ENCODE measurements at regions not wholly inside any gene's neighbourhood (a gene's known extent, or its start where the extent isn't known, plus 50 kb on each side); places are given as distances from the start of the nearest gene placed in this dataset.

DNA sequence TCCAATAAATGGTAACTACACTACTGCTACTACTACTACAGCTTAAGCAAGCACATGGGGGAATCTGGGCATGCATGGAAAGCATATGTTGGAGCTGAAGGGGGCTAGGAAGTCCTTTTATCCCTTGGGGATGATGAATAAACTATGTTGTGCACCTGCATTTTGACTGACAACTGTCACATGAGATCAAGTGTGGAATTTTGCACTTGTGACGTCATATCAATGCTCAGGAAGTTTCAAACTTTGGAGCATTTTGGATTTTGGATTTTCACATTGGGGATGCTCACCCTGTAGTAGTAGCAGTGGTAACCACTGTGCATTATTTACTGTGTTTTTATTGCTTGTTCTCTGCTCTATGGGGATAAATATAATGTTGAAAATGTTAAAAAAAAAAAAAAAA is 100.5 kb upstream of the SMAD1 start:
- TF ChIP-seq, protein P1, sequence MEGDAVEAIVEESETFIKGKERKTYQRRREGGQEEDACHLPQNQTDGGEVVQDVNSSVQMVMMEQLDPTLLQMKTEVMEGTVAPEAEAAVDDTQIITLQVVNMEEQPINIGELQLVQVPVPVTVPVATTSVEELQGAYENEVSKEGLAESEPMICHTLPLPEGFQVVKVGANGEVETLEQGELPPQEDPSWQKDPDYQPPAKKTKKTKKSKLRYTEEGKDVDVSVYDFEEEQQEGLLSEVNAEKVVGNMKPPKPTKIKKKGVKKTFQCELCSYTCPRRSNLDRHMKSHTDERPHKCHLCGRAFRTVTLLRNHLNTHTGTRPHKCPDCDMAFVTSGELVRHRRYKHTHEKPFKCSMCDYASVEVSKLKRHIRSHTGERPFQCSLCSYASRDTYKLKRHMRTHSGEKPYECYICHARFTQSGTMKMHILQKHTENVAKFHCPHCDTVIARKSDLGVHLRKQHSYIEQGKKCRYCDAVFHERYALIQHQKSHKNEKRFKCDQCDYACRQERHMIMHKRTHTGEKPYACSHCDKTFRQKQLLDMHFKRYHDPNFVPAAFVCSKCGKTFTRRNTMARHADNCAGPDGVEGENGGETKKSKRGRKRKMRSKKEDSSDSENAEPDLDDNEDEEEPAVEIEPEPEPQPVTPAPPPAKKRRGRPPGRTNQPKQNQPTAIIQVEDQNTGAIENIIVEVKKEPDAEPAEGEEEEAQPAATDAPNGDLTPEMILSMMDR (IDR thresholded peaks at IDR 0.05): no peak

DNA sequence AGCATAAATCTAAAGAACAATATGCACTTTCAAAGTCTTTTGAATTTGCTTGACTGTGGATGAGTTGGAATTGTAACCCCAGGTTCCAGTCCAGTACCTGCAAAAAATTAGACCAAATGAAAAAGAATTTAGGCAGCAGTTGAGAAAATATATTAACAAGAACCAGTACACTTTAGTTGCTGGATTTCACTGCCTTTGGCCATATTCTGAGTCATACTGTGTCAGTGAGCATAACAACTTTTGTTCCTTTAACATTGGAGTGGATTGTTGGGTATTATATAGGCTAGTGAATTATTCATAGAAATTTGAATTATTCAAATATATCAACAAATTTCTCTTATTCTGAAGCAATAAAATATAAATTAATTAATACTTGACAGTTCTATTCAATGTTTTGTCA is 101.5 kb upstream of the SMAD1 start:
- TF ChIP-seq, protein P1 (IDR thresholded peaks at IDR 0.05): no peak

DNA sequence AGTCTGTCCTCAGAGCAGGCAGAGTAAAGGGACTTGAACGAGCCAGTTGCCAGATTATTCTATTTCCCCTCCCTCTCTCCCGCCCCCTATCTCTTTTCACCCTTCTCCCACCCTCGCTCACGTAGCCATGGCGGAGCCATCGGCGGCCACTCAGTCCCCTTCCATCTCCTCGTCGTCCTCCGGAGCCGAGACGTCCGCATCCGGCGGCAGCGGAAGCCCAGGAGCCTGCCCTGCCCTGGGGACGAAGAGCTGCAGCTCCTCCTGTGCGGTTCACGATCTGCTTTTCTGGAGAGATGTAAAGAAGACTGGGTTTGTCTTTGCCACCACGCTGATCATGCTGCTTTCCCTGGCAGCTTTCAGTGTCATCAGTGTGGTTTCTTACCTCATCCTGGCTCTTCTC is 106.2 kb upstream of the SMAD1 start:
- TF ChIP-seq, protein P1 (IDR thresholded peaks at IDR 0.05): no peak

DNA sequence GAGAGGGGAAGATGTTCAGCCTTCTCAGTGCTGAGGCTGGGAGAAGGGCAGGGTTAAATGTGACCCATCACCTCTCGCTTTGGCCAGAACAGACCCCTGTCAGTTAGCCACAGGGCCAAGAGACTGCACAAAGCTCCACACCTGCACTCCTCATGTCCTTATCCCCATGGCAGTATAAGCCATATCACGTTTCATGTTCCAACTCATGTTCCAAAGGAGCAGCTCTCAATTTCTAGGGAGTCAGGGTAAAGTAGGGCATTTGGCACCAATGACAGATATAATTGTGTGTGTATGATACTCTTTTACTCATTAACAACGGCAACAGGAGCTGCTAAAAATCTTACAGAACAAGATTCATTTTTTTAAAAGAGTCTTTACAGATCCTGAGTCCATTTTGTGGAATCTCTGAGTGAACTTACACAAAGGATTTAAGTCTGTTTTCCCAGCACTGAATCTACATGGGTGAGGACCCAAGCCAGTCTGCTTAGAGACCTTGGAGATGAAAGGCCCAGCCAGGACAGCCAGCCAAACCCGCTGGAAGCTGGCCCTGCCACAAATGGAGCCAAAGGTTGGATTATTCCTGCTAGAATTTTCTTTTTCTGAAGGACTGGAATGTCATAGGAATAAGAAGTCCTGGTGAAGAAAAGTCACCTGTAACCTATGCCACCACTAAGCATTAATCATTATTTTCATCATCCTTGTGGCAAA is 129.1 kb upstream of the SMAD1 start:
- TF ChIP-seq, protein P1 (IDR thresholded peaks at IDR 0.05): no peak

DNA sequence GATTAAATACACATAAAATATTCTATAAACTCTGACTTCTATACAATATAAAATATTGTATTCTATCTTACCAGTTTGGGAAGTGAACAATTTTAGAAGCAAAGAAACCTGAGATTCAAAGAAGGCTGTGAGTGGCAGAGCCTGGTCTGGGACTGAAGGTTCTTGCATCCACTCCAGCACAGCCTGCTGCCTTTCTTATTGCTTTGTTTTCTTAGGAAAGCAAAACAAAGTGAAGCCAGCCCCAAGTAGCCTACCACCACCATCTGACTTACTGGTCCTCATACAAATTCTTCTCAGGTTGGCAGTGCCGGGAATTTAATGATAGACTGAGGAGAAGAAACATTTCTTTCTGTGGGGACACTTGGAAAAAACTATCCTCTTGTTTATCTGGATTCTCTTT is 129.7 kb upstream of the SMAD1 start:
- TF ChIP-seq, protein P1 (IDR thresholded peaks at IDR 0.05): no peak

DNA sequence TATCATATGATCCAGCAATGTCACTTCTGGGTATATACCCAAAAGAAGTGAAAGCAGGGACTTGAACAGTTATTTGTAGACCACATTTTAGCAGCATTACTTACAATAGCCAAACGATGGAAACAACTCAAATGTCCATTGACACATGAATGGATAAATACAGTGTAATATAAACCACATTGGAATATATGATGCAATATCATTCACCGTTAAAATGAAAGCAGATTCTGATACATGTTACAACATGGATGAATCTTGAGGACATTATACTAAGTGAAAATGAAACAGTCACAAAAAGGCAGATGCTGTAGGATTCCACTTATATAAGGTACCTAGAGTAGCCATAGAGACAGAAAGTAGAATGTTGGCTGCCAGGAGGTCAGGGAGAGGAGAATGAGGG is 130.5 kb upstream of the SMAD1 start:
- TF ChIP-seq, protein P1 (IDR thresholded peaks at IDR 0.05): no peak

DNA sequence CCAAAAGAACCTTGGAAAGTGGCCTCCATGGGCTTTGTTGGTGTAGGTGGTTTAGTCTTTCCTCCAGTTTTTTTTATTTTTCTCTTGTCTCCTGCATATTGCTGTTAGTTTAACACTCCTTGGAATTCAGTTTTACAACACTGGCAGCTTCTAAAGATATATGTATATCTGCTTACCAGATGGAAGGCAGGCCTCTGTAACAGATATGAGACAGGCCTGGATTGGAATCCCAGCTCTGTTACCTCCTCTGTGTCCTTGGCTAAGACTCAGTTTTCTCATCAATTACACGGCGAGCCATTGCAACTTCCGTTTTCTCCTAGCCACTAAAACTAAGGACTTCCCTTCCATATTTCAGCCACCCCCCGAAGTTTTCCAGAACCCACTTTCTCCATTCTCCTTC is 133.4 kb upstream of the SMAD1 start:
- TF ChIP-seq, protein P1 (IDR thresholded peaks at IDR 0.05): no peak

DNA sequence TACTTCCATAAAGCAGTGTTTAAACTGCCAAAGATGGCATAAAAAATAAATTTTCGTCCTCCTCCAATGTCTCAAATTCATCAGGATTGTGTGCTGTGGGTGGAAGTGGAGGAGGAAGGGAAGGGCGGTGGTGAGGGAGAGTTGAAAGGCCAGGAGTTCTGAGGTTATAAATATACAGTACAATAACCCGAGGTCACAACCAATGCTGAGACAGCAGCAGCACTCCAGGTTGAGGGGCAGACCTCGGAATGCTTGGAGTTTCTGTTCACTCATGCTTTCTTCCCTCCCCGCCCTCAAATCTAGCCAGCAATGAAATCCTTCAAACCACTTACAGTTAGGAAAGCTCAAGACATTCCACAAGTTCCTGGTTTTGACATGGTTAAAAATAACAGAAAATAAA is 134.0 kb upstream of the SMAD1 start:
- TF ChIP-seq, protein P1 (IDR thresholded peaks at IDR 0.05): no peak

All from LNCAP (cell line).